ENCODE measurements at regions not wholly inside any gene's neighbourhood (a gene's known extent, or its start where the extent isn't known, plus 50 kb on each side); places are given as distances from the start of the nearest gene placed in this dataset.

DNA sequence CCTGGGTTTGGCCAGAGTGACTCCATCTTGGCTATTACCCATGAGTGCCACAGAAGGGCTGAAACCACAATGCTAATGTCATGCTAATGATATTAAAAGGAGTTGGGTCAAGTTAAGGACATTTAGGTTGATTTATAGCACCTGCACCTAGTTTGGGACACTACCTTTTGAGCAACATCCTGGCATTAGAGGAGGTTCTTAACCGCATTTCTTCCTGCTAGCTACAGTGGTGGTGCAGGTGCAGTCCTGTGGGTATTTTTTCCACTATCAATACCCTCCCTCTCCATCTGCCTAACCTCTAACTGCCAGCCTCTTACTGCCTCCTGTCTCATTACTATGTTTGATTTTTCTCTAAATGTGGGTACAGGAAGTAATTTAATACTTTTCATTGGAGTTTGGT lies 1276.1 kb downstream of the FSTL5 start:
- no peak for TF ChIP-seq EZH2 (IDR thresholded peaks at IDR 0.05; ENCODE audit: low read length, missing control alignments)
- TF ChIP-seq, protein P1, sequence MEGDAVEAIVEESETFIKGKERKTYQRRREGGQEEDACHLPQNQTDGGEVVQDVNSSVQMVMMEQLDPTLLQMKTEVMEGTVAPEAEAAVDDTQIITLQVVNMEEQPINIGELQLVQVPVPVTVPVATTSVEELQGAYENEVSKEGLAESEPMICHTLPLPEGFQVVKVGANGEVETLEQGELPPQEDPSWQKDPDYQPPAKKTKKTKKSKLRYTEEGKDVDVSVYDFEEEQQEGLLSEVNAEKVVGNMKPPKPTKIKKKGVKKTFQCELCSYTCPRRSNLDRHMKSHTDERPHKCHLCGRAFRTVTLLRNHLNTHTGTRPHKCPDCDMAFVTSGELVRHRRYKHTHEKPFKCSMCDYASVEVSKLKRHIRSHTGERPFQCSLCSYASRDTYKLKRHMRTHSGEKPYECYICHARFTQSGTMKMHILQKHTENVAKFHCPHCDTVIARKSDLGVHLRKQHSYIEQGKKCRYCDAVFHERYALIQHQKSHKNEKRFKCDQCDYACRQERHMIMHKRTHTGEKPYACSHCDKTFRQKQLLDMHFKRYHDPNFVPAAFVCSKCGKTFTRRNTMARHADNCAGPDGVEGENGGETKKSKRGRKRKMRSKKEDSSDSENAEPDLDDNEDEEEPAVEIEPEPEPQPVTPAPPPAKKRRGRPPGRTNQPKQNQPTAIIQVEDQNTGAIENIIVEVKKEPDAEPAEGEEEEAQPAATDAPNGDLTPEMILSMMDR (conservative IDR thresholded peaks at IDR 0.05 in 1 of 2, IDR thresholded peaks at IDR 0.05 in 1 of 2; ENCODE audit: low read depth in 1 of 2, low read length in 2 of 2) = no peak

All from fibroblast of lung (primary cell).